ENCODE measurements at regions not wholly inside any gene's neighbourhood (a gene's known extent, or its start where the extent isn't known, plus 50 kb on each side); places are given as distances from the start of the nearest gene placed in this dataset.

DNA sequence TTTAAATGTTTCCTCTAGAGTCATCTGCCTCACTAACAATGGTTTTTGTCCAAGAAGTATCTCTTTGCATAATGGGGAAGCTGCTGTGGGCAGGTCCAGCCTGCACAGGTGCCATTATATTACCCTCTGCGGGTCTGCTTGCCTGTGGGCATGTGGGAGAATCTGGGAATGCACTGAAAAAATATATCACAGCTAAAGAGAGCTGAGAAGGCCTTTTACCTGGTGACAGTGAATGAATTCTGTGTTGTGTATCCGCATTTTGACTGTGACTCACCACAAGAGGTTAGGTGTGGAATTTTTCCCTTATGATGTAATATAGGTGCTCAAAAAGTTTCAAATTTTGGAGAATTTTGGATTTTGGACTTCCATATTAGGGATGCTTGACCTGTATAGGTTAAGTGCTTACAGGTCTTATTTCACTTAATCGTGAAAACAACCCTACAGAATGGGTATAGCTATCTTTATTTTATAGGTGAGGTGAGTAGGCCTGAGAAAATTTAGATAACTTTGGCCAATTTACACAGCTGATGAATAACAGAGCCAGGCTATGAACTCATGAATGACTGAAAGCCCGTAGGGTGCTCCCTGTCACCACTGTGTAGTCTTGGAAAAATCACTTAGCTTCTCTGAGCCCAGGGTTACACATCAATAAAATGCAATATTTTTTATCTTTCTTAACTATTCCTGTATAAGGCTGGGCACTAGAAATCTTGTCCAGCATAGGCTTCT is 198.0 kb upstream of the EPHA5 start:
- TF ChIP-seq CTCF (IDR thresholded peaks at IDR 0.05) (no peak), POLR2AphosphoS5 (IDR thresholded peaks at IDR 0.05) (no peak), POLR2A (IDR thresholded peaks at IDR 0.05) (no peak)
